HG03064 (cell line): ENCODE measurements at regions not wholly inside any gene's neighbourhood (a gene's known extent, or its start where the extent isn't known, plus 50 kb on each side); places are given as distances from the start of the nearest gene placed in this dataset.
A peak's percentile ranks its signal among the peaks of the same experiment; 100 is the strongest.
"Not testable (repeated sequence)": the region's sequence is repeated elsewhere in the genome, so short reads cannot be mapped to it uniquely, and the experiment has no call there.

Experiments
- ATAC-seq: cut with Tn5 transposase; IDR thresholded peaks from one replicate; pipeline ENCODE4 v1.9.1; 2021; ENCODE audit warnings: low read depth; ENCODE audit not compliant: unreplicated experiment

DNA sequence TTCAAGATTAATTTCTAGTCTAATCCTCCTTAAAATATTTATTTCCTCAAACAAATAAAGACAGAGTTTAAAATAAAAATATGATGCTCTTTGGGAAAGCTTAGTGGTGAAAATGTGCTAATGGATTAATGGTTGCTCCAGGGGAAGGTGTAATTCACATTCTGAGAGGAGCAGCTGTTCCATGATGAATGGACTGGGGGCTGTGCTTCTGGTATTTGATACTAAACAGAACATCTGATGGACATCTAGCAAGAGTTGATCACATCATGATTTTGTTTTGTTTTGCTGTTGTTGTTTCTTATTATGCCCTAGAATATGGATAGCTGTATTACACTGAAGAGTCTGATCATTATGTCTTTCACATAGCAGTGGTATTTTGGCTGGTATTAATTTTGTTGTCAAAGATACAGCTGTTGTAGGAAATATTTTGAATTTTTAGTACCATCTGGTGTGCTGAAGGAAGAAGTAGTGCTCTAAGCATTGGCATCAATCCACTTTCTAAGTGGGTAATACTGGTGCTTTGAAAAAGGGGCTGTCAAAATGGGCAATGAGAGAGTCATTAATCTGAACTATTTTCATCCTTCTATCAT, 296.4 kb downstream of the ADAMTS20 start:
- ATAC-seq, result no peak

GRCh38 chr12:43252585-43252984, 299.4 kb downstream of the ADAMTS20 start:
- no peak for ATAC-seq

- no peak for ATAC-seq
Measured at GRCh38 chr12:43245947-43246346, 306.1 kb downstream of the ADAMTS20 start.

DNA sequence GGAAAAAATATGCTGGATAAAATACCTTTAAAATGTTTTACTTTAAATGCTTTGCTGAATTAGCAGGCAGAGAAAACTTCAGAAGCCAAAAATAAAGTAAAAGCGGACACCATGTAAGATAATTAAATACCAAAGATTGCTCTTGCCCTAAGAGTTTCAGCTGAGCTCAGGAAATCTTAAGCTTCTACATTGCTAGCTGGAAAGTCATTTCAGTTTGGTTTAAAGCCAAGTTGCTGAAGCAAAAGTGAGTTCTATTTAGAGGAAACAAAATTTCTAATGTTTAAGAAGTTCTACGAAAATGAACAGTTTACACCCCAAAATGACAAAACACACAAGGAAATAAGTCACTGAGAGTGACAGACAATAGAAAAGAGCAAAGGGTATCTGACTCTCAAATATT, 310.0 kb downstream of the ADAMTS20 start:
- ATAC-seq, result no peak

DNA sequence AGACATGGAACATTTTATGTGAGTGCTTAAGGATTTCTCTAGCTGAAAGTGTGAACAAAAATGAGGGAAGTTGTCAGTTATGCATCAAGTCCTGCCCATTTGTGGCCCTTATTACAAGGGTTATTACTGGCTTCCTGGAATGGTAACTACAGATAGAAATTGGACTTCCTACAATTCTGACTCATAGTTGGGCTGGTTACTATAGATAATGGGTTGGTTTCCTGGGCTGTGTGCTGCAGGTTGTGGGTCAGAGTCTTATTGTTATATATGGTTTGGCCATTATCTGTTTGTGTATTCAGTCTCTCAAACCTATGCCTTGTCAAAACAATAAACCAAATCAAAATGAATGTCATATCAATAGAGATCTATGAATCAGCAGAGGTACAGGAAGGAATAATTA, 313.7 kb downstream of the ADAMTS20 start:
- ATAC-seq, result no peak

- no peak for ATAC-seq
Measured at GRCh38 chr12:43237238-43237879, 314.6 kb downstream of the ADAMTS20 start.

GRCh38 chr12:43235721-43236120, 316.3 kb downstream of the ADAMTS20 start:
- ATAC-seq, result no peak

- ATAC-seq, result no peak
Measured at GRCh38 chr12:43233861-43234260, 318.1 kb downstream of the ADAMTS20 start.

DNA sequence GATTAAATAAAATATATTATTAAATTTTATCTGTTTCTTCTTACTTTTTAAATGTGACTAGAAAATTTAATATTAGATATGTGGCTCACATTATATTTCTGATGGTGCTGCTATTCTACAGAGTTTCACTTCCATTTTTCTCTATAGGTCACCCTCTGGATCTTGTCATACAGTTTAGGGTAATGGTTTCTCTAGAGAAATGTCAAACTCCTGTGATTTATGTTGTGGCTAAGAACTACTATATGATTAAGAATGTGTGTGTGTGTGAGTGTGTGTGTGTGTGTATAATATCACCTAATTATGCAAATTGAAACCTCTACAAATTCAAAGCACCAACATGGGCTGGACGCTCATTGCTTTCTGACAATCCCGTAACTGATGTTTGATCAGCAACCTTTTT, 325.9 kb downstream of the ADAMTS20 start:
- ATAC-seq, result no peak

GRCh38 chr12:43224190-43224805, 327.7 kb downstream of the ADAMTS20 start:
- not testable (repeated sequence) for ATAC-seq

DNA sequence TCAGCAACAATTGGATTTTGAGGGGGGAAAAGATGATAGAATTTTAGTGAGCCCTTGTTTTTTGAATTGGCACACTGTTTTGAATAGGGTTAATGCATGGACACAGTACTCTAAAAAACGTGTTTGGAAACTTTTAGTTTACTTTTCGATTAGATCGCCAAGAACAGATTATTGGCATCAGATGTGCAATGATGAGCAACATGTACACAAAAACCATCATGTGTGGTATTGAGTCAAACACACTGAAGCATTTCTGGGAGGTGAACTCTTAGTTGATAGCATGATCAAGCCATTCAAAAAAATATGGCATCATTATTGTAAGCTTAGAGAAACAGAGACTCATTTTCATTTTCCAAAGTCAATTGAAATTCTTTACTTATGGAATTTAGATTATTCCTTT, 329.2 kb downstream of the ADAMTS20 start:
- no peak for ATAC-seq

DNA sequence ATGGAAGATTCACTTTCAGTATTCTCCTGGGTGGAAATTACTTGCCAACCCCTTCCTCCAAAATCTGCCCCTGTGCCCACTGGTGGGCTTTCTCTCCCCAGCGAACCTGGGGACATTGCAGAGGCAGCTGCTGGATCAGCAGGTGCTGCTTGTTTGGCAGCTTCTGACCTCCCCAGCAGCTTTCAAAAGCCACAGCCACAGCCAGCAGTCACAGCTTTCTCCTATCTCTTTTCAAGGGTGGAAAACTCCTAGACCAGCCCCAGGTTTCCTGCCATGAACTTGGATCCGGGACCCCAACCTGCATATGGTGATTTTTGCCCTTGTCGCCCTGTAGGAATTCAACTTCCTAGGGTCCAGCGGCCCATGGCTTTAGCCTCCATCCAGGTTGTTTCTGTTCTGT, 330.8 kb downstream of the ADAMTS20 start:
- no peak for ATAC-seq

GRCh38 chr12:43216490-43216889, 335.5 kb downstream of the ADAMTS20 start:
- no peak for ATAC-seq

GRCh38 chr12:43214166-43214565, 337.8 kb downstream of the ADAMTS20 start:
- ATAC-seq, result no peak

- ATAC-seq, result no peak
Measured at GRCh38 chr12:43213608-43214007, 338.4 kb downstream of the ADAMTS20 start.

DNA sequence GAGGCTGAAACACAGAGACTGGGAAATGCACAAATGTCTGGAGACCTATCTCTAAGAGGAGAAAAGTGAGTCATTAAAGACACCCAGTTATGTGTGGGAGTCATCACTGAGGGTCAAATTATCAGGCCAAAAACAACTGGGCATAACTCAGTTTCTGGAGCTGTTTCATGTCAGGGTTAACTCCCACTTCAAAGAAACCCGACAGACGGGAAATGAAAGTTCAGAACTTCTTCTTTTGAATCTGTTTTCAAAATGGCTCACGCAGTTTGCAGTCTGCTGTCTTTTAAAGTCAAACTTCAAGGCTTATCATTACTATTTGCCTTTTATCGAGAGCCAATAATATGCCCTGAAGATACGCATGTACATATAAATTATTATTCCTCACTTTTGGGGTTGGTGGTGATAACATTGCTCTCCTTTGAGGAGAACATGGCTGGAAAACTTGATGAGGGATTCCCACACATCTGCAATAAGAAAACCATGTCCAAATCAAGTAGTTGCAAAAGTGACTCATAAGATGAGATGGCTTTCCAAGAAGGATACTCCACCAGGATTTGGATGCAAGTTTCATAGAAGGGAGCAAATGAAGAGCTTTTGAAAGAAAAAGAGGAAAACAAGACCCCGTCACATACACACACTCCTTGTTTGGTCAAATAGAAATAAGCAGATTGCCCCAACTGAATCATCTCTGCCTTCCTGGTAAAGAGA, 341.4 kb downstream of the ADAMTS20 start:
- peak; percentile 89 for ATAC-seq

DNA sequence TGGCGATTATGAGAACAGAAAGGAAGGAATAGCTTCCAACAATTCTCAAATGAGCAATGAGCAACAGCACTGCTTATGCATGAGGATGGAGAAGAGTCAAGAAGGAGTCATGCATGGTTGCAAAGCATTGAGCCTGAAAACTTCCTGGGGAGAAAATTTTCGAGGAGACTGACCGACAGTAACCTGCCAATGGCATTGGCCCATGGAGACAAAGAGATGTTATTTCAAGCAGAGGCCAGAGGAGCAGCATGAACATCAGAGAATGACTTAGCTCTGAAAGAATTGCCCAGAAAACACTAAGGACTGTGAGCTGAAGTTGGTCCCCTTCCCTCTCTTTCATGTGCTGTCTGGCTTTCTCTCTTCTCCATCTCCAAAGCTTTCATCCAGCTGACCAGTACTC, 343.4 kb downstream of the ADAMTS20 start:
- no peak for ATAC-seq

DNA sequence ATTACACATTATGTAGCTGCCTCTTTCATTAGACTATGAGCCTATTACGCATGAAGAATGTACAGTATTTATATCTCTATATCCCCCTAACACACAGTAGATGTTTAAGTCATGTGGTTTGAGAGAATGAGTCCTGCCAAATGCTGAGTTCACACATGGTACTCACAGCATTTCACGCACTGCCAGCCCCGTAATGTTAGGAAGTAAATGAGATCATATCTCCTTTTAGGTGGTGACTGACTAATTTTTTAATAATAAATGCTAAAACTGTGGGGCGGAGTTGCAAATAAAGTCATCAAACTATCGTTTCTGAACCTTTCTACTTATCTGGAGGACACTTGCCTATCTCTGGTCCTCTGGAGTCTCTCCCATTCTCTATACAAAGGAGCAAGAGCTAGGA, 343.8 kb downstream of the ADAMTS20 start:
- no peak for ATAC-seq

GRCh38 chr12:43206396-43206795, 345.6 kb downstream of the ADAMTS20 start:
- ATAC-seq, result no peak

GRCh38 chr12:43198608-43199007, 353.4 kb downstream of the ADAMTS20 start:
- no peak for ATAC-seq

DNA sequence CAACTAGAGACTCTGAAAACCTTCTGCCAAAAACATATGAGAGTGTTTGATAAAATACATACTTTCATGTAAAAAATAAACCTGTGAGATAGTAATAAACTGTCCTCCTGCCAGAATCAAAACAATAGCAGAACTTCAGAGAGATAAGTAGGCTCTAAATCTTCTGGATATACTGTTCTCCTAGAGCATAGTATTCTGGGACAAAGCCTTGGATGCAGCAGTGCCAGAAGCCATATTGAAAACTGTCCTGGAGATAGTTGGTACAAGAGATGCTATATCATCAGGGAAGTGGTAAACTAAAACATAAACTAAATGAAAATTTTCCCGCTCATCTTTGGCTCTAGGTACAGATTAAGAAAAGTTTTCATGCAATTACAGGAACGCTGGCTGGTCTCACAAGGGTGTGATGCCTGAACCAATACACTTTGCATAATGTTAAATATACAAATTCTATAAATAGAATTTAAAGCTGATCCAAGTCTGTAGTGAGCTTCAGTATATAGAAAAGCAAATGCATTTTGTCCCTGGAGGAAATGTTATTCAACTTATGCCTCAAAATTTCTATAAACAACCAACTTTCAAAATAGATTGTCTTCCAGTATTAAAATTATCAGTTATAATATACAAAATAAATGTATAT, 355.6 kb downstream of the ADAMTS20 start:
- no peak for ATAC-seq
